Activated naive CD4-positive, alpha-beta T cell treated with anti-CD3 and anti-CD28 coated beads, Interleukin-2, amount 10 ng/mL, durations not matched to agents 7 days and 5 days (primary cell): ENCODE measurements at regions not wholly inside any gene's neighbourhood (a gene's known extent, or its start where the extent isn't known, plus 50 kb on each side); places are given as distances from the start of the nearest gene placed in this dataset.
"Not testable (repeated sequence)": the region's sequence is repeated elsewhere in the genome, so short reads cannot be mapped to it uniquely, and the experiment has no call there.

Source experiments
- CTCF ChIA-PET: fragments of 350-600 bp; sonication (Branson Sonifier 250); formaldehyde crosslinking; loops from one replicate; lab custom pipeline; 2021; ENCODE audit warnings: antibody characterized with exemption; lab: Charles Lee
- DNase-seq: peaks from one replicate; pipeline ENCODE4 v3.0.0-alpha.2; 2020
- H3K27ac Mint-ChIP-seq: one replicate; pipeline ENCODE4 v1.8.0; 2021; ENCODE audit warnings: mild to moderate bottlenecking, moderate library complexity, mixed read lengths
- H3K27me3 Mint-ChIP-seq: one replicate; pipeline ENCODE4 v1.8.0; 2021; ENCODE audit warnings: mild to moderate bottlenecking, mixed read lengths
- H3K36me3 Mint-ChIP-seq: one replicate; pipeline ENCODE4 v1.8.0; 2021; ENCODE audit warnings: mixed read lengths
- H3K4me1 Mint-ChIP-seq: one replicate; pipeline ENCODE4 v1.8.0; 2021; ENCODE audit warnings: mixed read lengths
- H3K4me3 Mint-ChIP-seq: one replicate; pipeline ENCODE4 v1.8.0; 2021; ENCODE audit warnings: mild to moderate bottlenecking, moderate library complexity, mixed read lengths
- H3K9me3 Mint-ChIP-seq: one replicate; pipeline ENCODE4 v1.8.0; 2021; ENCODE audit warnings: mixed read lengths

GRCh38 chr15:62515696-62516395, 350.8 kb upstream of the C2CD4B start:
- no peaks in the 10 kb centered on the region for H3K9me3 Mint-ChIP-seq
- peaks cover 12% of the 10 kb centered on the region for H3K27me3 Mint-ChIP-seq
- CTCF ChIA-PET, result no interaction called here
- no peaks in the 10 kb centered on the region for H3K36me3 Mint-ChIP-seq
- no peaks in the 10 kb centered on the region for H3K4me1 Mint-ChIP-seq
- no peak overlapping the region for H3K4me3 Mint-ChIP-seq
- no peak overlapping the region for H3K27ac Mint-ChIP-seq
- DNase-seq, result no peak

GRCh38 chr15:62517541-62517940, 352.5 kb upstream of the C2CD4B start:
- H3K9me3 Mint-ChIP-seq, result no peaks in the 10 kb centered on the region
- peaks cover 12% of the 10 kb centered on the region for H3K27me3 Mint-ChIP-seq
- CTCF ChIA-PET, result no interaction called here
- DNase-seq, result no peak
- H3K4me1 Mint-ChIP-seq, result no peaks in the 10 kb centered on the region
- H3K4me3 Mint-ChIP-seq, result no peak overlapping the region
- no peak overlapping the region for H3K27ac Mint-ChIP-seq
- H3K36me3 Mint-ChIP-seq, result no peaks in the 10 kb centered on the region

GRCh38 chr15:62518666-62519065, 353.6 kb upstream of the C2CD4B start:
- DNase-seq, H3K27me3 Mint-ChIP-seq, H3K36me3 Mint-ChIP-seq, CTCF ChIA-PET, H3K27ac Mint-ChIP-seq, H3K9me3 Mint-ChIP-seq, H3K4me3 Mint-ChIP-seq, H3K4me1 Mint-ChIP-seq: not testable (repeated sequence)

GRCh38 chr15:62519900-62520299, 354.8 kb upstream of the C2CD4B start:
- Mint-ChIP-seq H3K27me3 (peaks cover 8% of the 10 kb centered on the region), H3K9me3 (no peaks in the 10 kb centered on the region), H3K4me3 (no peak overlapping the region), H3K36me3 (no peaks in the 10 kb centered on the region), H3K4me1 (no peaks in the 10 kb centered on the region), H3K27ac (no peak overlapping the region)
- DNase-seq, result no peak
- CTCF ChIA-PET, result no interaction called here

GRCh38 chr15:62520887-62521286, 355.8 kb upstream of the C2CD4B start:
- peaks cover 8% of the 10 kb centered on the region for H3K27me3 Mint-ChIP-seq
- no peaks in the 10 kb centered on the region for H3K36me3 Mint-ChIP-seq
- CTCF ChIA-PET, result no interaction called here
- no peaks in the 10 kb centered on the region for H3K9me3 Mint-ChIP-seq
- no peak overlapping the region for H3K4me3 Mint-ChIP-seq
- DNase-seq, result no peak
- no peaks in the 10 kb centered on the region for H3K4me1 Mint-ChIP-seq
- H3K27ac Mint-ChIP-seq, result no peak overlapping the region

GRCh38 chr15:62521396-62521795, 356.3 kb upstream of the C2CD4B start:
- CTCF ChIA-PET, result no interaction called here
- H3K36me3 Mint-ChIP-seq, result no peaks in the 10 kb centered on the region
- no peaks in the 10 kb centered on the region for H3K4me1 Mint-ChIP-seq
- peaks cover 9% of the 10 kb centered on the region for H3K27me3 Mint-ChIP-seq
- H3K9me3 Mint-ChIP-seq, result no peaks in the 10 kb centered on the region
- H3K27ac Mint-ChIP-seq, result no peak overlapping the region
- H3K4me3 Mint-ChIP-seq, result no peak overlapping the region
- DNase-seq, result no peak

GRCh38 chr15:62524848-62525247, 359.8 kb upstream of the C2CD4B start:
- H3K36me3 Mint-ChIP-seq, result no peaks in the 10 kb centered on the region
- DNase-seq, result no peak
- H3K27me3 Mint-ChIP-seq, result peaks cover 8% of the 10 kb centered on the region
- no peak overlapping the region for H3K27ac Mint-ChIP-seq
- CTCF ChIA-PET, result no interaction called here
- no peak overlapping the region for H3K4me3 Mint-ChIP-seq
- no peaks in the 10 kb centered on the region for H3K4me1 Mint-ChIP-seq
- H3K9me3 Mint-ChIP-seq, result no peaks in the 10 kb centered on the region

GRCh38 chr15:62527387-62527786, 362.3 kb upstream of the C2CD4B start:
- Mint-ChIP-seq H3K4me3 (no peak overlapping the region), H3K27me3 (peaks cover 8% of the 10 kb centered on the region), H3K4me1 (no peaks in the 10 kb centered on the region), H3K27ac (no peak overlapping the region), H3K9me3 (no peaks in the 10 kb centered on the region), H3K36me3 (no peaks in the 10 kb centered on the region)
- DNase-seq, result no peak
- CTCF ChIA-PET, result no interaction called here

- CTCF ChIA-PET, result no interaction called here
- no peak overlapping the region for H3K27ac Mint-ChIP-seq
Measured at GRCh38 chr15:62528505-62528904, 363.4 kb upstream of the C2CD4B start.

GRCh38 chr15:62532367-62532766, 367.3 kb upstream of the C2CD4B start:
- Mint-ChIP-seq H3K27ac (no peak overlapping the region), H3K9me3 (no peaks in the 10 kb centered on the region), H3K27me3 (no peaks in the 10 kb centered on the region), H3K36me3 (no peaks in the 10 kb centered on the region), H3K4me1 (no peaks in the 10 kb centered on the region), H3K4me3 (no peak overlapping the region)
- no peak for DNase-seq
- CTCF ChIA-PET, result no interaction called here

More at GRCh38 chr15:62528505-62528904, 363.4 kb upstream of the C2CD4B start:
- Mint-ChIP-seq H3K4me3 (no peak overlapping the region), H3K9me3 (no peaks in the 10 kb centered on the region), H3K36me3 (no peaks in the 10 kb centered on the region), H3K4me1 (no peaks in the 10 kb centered on the region), H3K27me3 (peaks cover 8% of the 10 kb centered on the region)
- no peak for DNase-seq

GRCh38 chr15:62533687-62534086, 368.6 kb upstream of the C2CD4B start:
- DNase-seq, result no peak
- H3K27ac Mint-ChIP-seq, result no peak overlapping the region
- no peaks in the 10 kb centered on the region for H3K27me3 Mint-ChIP-seq
- CTCF ChIA-PET, result interaction anchor here (2.3 kb wide), 1 partner anchor 16 kb away, joined by 5 read pairs; no protein-coding TSS in a partner anchor
- H3K36me3 Mint-ChIP-seq, result no peaks in the 10 kb centered on the region
- no peaks in the 10 kb centered on the region for H3K4me1 Mint-ChIP-seq
- H3K9me3 Mint-ChIP-seq, result no peaks in the 10 kb centered on the region
- no peak overlapping the region for H3K4me3 Mint-ChIP-seq

GRCh38 chr15:62534996-62535395, 369.9 kb upstream of the C2CD4B start:
- Mint-ChIP-seq H3K36me3 (no peaks in the 10 kb centered on the region), H3K27me3 (no peaks in the 10 kb centered on the region), H3K27ac (no peak overlapping the region), H3K4me3 (no peak overlapping the region), H3K9me3 (no peaks in the 10 kb centered on the region), H3K4me1 (no peaks in the 10 kb centered on the region)
- CTCF ChIA-PET, result interaction anchor here (2.3 kb wide), 1 partner anchor 15 kb away, joined by 5 read pairs; no protein-coding TSS in a partner anchor
- DNase-seq, result no peak

- Mint-ChIP-seq H3K4me3 (no peak overlapping the region), H3K9me3 (no peaks in the 10 kb centered on the region), H3K36me3 (no peaks in the 10 kb centered on the region), H3K27me3 (no peaks in the 10 kb centered on the region), H3K27ac (no peak overlapping the region), H3K4me1 (no peaks in the 10 kb centered on the region)
- DNase-seq, result no peak
- CTCF ChIA-PET, result interaction anchor here (1.2 kb wide), 1 partner anchor 10 kb away, joined by 5 read pairs; no protein-coding TSS in a partner anchor
Measured at GRCh38 chr15:62539236-62539635, 374.2 kb upstream of the C2CD4B start.

- Mint-ChIP-seq H3K9me3 (no peaks in the 10 kb centered on the region), H3K27ac (no peak overlapping the region), H3K27me3 (peaks cover 4% of the 10 kb centered on the region), H3K4me1 (no peaks in the 10 kb centered on the region), H3K4me3 (no peak overlapping the region), H3K36me3 (no peaks in the 10 kb centered on the region)
- CTCF ChIA-PET, result no interaction called here
- DNase-seq, result no peak
Measured at GRCh38 chr15:62541250-62541649, 376.2 kb upstream of the C2CD4B start.

- CTCF ChIA-PET, result no interaction called here
- peaks cover 4% of the 10 kb centered on the region for H3K27me3 Mint-ChIP-seq
- no peak overlapping the region for H3K27ac Mint-ChIP-seq
- no peak overlapping the region for H3K4me3 Mint-ChIP-seq
- no peaks in the 10 kb centered on the region for H3K36me3 Mint-ChIP-seq
- H3K9me3 Mint-ChIP-seq, result no peaks in the 10 kb centered on the region
- no peak for DNase-seq
- H3K4me1 Mint-ChIP-seq, result no peaks in the 10 kb centered on the region
Measured at GRCh38 chr15:62541846-62542245, 376.8 kb upstream of the C2CD4B start.
